22Rv1 (cell line): ENCODE measurements at regions not wholly inside any gene's neighbourhood (a gene's known extent, or its start where the extent isn't known, plus 50 kb on each side); places are given as distances from the start of the nearest gene placed in this dataset.

Source experiments
- H3K27ac ChIP-seq: fragments of 450-650 bp; 2 replicates; pipeline ENCODE4 v1.5.1; 2017
- CTCF ChIP-seq: fragments of 450-650 bp; IDR thresholded peaks from 2 replicates; pipeline ENCODE4 v1.5.1; 2017; ENCODE audit warnings: mild to moderate bottlenecking
- ZFX ChIP-seq: fragments of 450-650 bp; IDR thresholded peaks from 2 replicates; pipeline ENCODE4 v1.6.1; 2017; ENCODE audit warnings: antibody characterized with exemption, borderline replicate concordance

- H3K27ac ChIP-seq: no peak overlapping the region
- no peak for TF ChIP-seq CTCF
- TF ChIP-seq ZFX: no peak
Observed at GRCh38 chr3:193805448-193805847, 212.4 kb downstream of the OPA1 start.

- no peak overlapping the region for H3K27ac ChIP-seq
- TF ChIP-seq CTCF (no peak), ZFX (no peak)
Observed at GRCh38 chr3:193808317-193808716, 215.3 kb downstream of the OPA1 start.

GRCh38 chr3:193809106-193809505 is 216.1 kb downstream of the OPA1 start:
- TF ChIP-seq ZFX (no peak), CTCF (no peak)
- H3K27ac ChIP-seq: no peak overlapping the region

GRCh38 chr3:193812078-193812725 is 219.2 kb downstream of the OPA1 start:
- H3K27ac ChIP-seq: no peak overlapping the region
- no peak for TF ChIP-seq CTCF

- no peak overlapping the region for H3K27ac ChIP-seq
- TF ChIP-seq CTCF: no peak
- no peak for TF ChIP-seq ZFX
Observed at GRCh38 chr3:193812791-193813500, 219.9 kb downstream of the OPA1 start.

- no peak overlapping the region for H3K27ac ChIP-seq
- TF ChIP-seq ZFX (no peak), CTCF (no peak)
Observed at GRCh38 chr3:193813501-193813830, 220.5 kb downstream of the OPA1 start.

GRCh38 chr3:193814166-193814892 is 221.3 kb downstream of the OPA1 start:
- no peak for TF ChIP-seq ZFX
- TF ChIP-seq CTCF: no peak
- no peak overlapping the region for H3K27ac ChIP-seq
